BJ (cell line): ENCODE measurements at regions not wholly inside any gene's neighbourhood (a gene's known extent, or its start where the extent isn't known, plus 50 kb on each side); places are given as distances from the start of the nearest gene placed in this dataset.

Experiments used
- CTCF ChIA-PET: fragments of 350-600 bp; formaldehyde crosslinking; extraction: SDS; loops from one replicate; lab custom pipeline; 2021; ENCODE audit warnings: antibody characterized with exemption, inconsistent platforms; lab: Yijun Ruan, JAX
- POLR2A ChIA-PET: fragments of 300-600 bp; sonication (Branson Sonifier 250); formaldehyde crosslinking; extraction: SDS; loops from one replicate; lab custom pipeline; 2021; ENCODE audit warnings: antibody characterized with exemption; lab: Charles Lee
- DNase-seq: peaks from one replicate; pipeline ENCODE4 v3.0.0-alpha.2; 2011; ENCODE audit warnings: low read depth
- H3K27me3 ChIP-seq: 2 replicates; pipeline ENCODE4 v1.6.0; 2011; ENCODE audit warnings: low read length; ENCODE audit not compliant: control insufficient read depth, insufficient read depth
- H3K36me3 ChIP-seq: 2 replicates; pipeline ENCODE4 v1.5.1; 2011; ENCODE audit warnings: low read length; ENCODE audit not compliant: control insufficient read depth, insufficient read depth
- H3K4me3 ChIP-seq: 2 replicates; pipeline ENCODE4 v1.5.1; 2011; ENCODE audit warnings: low read depth, mild to moderate bottlenecking, control low read depth, low read length
- CTCF ChIP-seq: IDR thresholded peaks from 2 replicates; pipeline ENCODE4 v1.5.1; 2011; ENCODE audit warnings: low read depth, mild to moderate bottlenecking, control low read depth, inconsistent platforms, low read length, moderate library complexity; ENCODE audit not compliant: insufficient read depth

- no peak for TF ChIP-seq CTCF
- ChIA-PET CTCF (no interaction called here), POLR2A (no interaction called here)
- H3K4me3 ChIP-seq: no peak overlapping the region
- H3K27me3 ChIP-seq: no peaks in the 10 kb centered on the region
- no peak for DNase-seq
- H3K36me3 ChIP-seq: no peaks in the 10 kb centered on the region
Measured at GRCh38 chr7:68550027-68550426, 1048.2 kb upstream of the AUTS2 start.

GRCh38 chr7:68550635-68551034, 1047.6 kb upstream of the AUTS2 start:
- Histone ChIP-seq H3K27me3 (no peaks in the 10 kb centered on the region), H3K36me3 (no peaks in the 10 kb centered on the region), H3K4me3 (no peak overlapping the region)
- no peak for DNase-seq
- no peak for TF ChIP-seq CTCF
- ChIA-PET CTCF (no interaction called here), POLR2A (no interaction called here)

GRCh38 chr7:68556537-68556936, 1041.7 kb upstream of the AUTS2 start:
- Histone ChIP-seq H3K27me3 (no peaks in the 10 kb centered on the region), H3K4me3 (no peak overlapping the region), H3K36me3 (no peaks in the 10 kb centered on the region)
- POLR2A ChIA-PET: no interaction called here
- DNase-seq: no peak
- no peak for TF ChIP-seq CTCF
- CTCF ChIA-PET: no interaction called here

- Histone ChIP-seq H3K4me3 (no peak overlapping the region), H3K36me3 (no peaks in the 10 kb centered on the region), H3K27me3 (no peaks in the 10 kb centered on the region)
- DNase-seq: no peak
- no peak for TF ChIP-seq CTCF
- POLR2A ChIA-PET: no interaction called here
- CTCF ChIA-PET: no interaction called here
Measured at GRCh38 chr7:68559518-68559917, 1038.8 kb upstream of the AUTS2 start.

GRCh38 chr7:68562323-68562899, 1035.9 kb upstream of the AUTS2 start:
- DNase-seq: no peak

More at GRCh38 chr7:68562323-68562899, 1035.9 kb upstream of the AUTS2 start:
- TF ChIP-seq CTCF: no peak
- POLR2A ChIA-PET: no interaction called here
- CTCF ChIA-PET: no interaction called here
- Histone ChIP-seq H3K27me3 (no peaks in the 10 kb centered on the region), H3K36me3 (no peaks in the 10 kb centered on the region), H3K4me3 (no peak overlapping the region)
